GM19239 (cell line): ENCODE measurements at regions not wholly inside any gene's neighbourhood (a gene's known extent, or its start where the extent isn't known, plus 50 kb on each side); places are given as distances from the start of the nearest gene placed in this dataset.

Source experiments
- DNase-seq: peaks from one replicate; pipeline ENCODE4 v3.0.0; 2011; ENCODE audit warnings: low spot score; ENCODE audit not compliant: insufficient read length
- FAIRE-seq: peaks from 2 replicates; lab custom pipeline; 2011; peaks lifted over from hg19 to GRCh38; lab: Jason Lieb, UNC

DNA sequence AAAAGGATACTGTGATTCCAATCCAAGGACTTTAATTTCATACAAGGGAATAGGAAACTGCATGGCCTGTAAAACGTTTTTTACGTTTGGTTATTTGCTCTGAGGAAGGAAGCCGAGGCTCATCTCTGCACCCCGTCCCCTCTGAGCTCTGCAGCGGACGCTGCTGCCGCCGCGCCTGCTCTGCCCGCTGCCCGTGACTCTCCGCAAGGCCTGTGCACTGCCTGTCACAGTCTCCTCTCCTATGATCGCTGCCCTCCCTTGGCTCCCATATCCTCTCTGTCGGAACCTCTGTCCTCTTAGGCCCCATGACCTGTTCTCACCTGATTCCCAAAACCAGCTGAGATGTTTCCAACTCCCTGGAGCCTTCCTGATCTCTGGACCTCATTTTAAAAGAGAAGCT lies 320.3 kb upstream of the ZNF32 start:
- no peak for FAIRE-seq
- DNase-seq: no peak

GRCh38 chr10:43968076-43968475 lies 319.4 kb upstream of the ZNF32 start:
- DNase-seq: no peak
- FAIRE-seq: no peak

DNA sequence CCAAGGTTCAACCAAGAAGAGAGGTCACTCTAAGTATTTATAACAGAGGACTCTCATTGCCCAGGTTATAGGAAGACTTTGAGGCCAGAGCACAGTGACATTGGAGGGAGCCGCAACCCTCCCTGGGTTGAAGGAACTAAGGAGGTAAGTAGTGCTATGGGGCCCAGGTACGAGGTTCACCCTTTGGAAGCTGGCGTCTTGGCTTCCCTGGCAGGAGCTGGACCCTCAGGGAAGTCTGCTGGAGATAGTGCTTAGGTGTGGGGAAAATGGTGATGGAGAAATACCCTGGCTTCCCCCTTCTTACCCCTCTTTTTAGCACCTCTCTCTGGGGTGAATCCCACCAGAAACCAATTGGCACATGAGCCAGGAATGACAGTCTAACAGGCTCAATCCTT lies 317.9 kb upstream of the ZNF32 start:
- FAIRE-seq (no peak), DNase-seq (no peak)

DNA sequence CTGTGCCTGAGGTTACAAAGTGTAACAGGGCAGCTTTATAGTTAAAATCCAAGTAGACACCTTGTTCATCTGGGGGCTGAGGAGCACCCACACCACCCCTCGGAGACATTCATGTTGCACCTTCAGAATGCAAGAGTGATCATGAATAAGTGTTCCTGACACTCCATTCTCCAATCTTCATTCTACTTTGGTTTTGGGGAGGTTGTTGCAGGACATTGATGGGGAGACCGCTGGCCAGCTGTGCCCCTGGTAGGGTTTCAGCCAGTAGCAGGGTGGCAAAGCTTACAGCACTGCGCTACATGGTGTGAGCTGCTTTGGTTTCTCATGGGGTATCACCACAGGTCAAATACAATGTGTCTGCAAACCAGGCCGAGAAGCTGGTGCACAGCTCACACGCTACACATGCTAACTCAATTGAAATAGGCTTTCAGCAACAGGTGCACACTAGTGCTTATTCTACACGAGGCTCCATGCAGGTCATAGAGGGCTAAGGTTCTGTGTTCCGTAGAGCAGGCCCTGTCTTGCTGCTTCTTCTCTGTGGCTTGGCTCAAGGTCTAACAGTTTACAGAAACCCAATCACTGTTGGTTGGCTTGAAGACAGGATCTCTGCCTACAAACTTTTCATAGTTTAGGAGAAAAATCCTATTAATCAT lies 317.4 kb upstream of the ZNF32 start:
- no peak for DNase-seq
- FAIRE-seq: no peak

GRCh38 chr10:43965033-43965917 lies 316.6 kb upstream of the ZNF32 start:
- FAIRE-seq (no peak), DNase-seq (no peak)

GRCh38 chr10:43964486-43964885 lies 315.8 kb upstream of the ZNF32 start:
- no peak for FAIRE-seq
- DNase-seq: no peak

- FAIRE-seq: no peak
- DNase-seq: no peak
Observed at GRCh38 chr10:43963793-43964425, 315.2 kb upstream of the ZNF32 start.

DNA sequence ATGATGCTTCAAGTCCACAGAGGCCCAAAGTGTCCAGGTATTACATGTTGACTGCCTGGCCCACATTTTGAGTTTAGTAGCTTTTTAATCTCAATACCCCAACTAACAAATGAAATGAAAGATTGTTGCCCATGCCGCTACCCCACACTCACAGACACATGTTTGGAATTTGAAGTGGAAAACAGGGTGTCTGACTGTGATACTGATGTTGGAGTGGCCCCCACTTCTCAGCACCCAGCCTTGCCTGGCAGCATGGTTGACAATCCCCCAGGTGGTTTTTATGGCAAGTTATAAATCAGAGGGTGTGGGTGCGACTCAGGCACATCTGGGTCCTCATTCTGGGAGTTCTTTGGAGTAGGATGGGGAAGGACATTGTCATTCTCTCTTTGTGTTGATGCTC lies 314.7 kb upstream of the ZNF32 start:
- FAIRE-seq (no peak), DNase-seq (no peak)

DNA sequence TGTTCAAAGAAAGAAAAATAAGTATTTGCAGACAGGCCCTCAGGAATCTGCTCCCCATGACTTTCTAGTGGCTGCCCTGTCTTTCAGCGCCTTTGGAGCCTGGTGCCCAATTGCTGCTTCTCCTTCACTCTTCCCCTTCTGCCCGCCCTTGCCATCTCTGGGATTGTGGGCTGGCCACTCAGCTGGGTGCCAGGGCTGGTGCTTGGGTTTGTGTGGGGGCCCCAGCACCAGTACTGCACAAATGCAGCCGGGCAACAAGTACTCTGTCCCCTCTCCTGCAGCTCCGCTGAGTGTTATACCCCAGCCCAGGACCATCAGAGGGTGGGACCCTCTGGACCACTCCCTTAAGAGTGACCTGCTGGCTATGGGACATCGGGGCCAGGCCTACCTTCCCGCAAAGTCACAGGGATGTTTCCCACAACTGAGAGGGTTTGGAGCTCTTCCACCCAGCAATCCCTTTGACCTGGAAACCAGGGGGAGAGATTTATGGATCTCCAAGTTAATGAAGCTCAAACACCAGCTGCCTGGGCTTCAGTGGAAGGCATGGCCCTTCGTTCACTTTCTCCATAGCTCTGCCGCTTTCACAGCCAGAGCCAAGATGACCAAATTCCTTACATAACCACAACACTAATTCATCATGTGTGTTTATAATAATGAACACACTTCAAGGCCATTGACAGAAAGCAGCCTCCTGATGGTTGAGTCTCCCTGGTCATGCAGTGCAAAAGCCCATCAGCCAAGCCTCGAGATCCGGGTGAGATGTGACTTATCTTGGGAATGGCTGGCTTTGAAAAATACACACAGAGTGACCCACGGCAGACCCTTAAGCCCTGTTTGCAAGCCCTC lies 313.9 kb upstream of the ZNF32 start:
- DNase-seq (no peak), FAIRE-seq (no peak)

- DNase-seq (no peak), FAIRE-seq (no peak)
Observed at GRCh38 chr10:43961523-43962345, 313.1 kb upstream of the ZNF32 start.

DNA sequence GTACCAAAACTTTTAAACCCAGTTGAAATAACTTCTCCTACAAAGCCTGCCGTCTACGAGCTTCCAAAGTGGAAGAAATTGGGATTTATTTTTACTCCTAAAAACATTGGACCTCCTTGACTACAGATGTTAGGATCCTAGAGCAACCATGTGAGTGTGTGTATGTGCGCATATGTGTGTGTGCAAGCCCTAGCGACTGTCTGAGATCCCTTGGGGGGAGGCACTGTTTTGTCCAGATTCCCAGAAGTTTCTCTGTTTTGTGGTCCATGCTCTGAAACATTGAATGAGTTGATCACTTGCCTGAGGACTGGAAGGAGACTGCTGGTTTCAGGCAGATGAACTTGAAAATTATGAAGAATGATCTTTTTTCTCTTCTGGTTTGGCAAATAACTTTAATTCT lies 312.3 kb upstream of the ZNF32 start:
- DNase-seq (no peak), FAIRE-seq (no peak)

DNA sequence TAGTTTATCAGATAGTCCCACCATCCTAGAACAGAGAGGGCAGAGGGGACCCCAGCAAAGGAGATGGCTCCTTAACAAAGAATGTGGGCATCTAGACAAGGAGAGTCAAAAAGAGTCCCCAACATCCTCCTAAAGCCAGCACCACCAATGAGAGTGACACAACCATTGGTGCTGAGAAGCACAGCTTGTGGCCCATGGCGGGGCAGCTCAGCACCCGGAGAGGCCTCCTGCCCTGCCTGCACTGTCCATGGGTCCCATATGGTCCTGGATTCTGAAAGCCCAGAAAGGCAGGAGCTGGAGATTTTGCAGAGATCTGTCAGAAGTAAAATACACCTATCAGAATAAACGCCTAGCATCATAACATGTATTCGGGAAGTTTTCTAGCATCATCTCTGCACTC lies 311.8 kb upstream of the ZNF32 start:
- FAIRE-seq: no peak
- DNase-seq: no peak

- FAIRE-seq (no peak), DNase-seq (no peak)
Observed at GRCh38 chr10:43960135-43960415, 311.4 kb upstream of the ZNF32 start.

- FAIRE-seq: no peak
Observed at GRCh38 chr10:43959364-43960134, 310.9 kb upstream of the ZNF32 start.

GRCh38 chr10:43958964-43959363 lies 310.3 kb upstream of the ZNF32 start:
- no peak for FAIRE-seq

More at GRCh38 chr10:43959364-43960134, 310.9 kb upstream of the ZNF32 start:
- DNase-seq: no peak

DNA sequence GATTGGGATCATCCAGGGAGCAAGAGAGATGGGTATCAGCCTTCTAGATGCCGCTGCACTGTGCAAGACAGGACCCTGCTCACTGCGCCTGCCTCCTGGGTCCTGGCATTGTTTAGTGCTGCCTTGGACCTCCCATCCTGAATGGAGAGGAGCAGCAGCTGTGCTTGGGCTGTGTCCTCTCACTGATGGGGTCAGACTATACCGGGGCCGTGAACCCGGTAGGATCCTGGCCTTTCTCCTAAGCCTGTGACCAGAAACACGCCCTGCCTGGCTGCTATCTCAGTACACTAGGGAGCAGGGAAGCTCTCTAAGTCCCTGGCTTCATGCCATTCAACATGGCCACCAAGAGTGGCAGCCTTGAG lies 309.4 kb upstream of the ZNF32 start:
- FAIRE-seq: no peak
- no peak for DNase-seq

More at GRCh38 chr10:43958964-43959363, 310.3 kb upstream of the ZNF32 start:
- DNase-seq: no peak

DNA sequence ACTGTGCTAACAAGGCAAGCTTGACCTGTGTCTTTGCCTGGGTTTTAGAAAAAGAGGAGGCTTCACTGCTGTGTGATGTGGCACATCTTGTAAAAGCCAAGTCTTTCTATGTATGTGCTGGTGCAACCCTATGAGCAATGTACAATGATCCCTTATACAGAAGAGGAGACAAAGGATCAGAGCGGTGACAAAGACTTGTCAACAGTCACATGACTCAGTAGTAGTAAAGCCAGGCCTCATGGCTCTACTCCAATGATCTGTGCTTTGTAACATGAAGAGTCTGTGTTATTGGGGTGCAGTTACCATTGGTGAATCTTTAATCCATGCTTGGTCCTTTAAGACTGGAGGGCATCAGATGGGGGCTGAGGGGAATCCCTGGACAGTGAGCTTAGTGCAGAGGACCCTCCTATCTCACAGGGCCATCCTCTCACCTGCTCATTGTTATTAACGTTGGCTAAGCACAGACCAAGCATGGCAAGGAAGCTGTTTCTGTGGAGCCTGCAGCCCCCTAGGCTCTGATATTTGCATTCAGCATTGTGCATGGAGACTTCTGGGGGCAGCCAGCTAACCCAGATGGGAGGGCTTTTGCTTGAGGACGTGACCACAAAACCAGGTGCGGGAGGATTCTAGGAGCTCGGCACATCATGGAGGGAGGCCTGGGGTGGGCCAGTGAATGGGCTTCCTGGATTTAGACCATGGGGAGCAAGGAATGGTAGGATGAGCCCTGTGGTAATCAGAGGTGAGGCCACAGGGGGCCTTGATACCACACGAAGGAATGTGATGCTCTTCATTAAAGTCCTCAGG lies 308.8 kb upstream of the ZNF32 start:
- FAIRE-seq (no peak), DNase-seq (no peak)

GRCh38 chr10:43955978-43956377 lies 307.3 kb upstream of the ZNF32 start:
- no peak for FAIRE-seq
- no peak for DNase-seq
